ENCODE measurements at regions not wholly inside any gene's neighbourhood (a gene's known extent, or its start where the extent isn't known, plus 50 kb on each side); places are given as distances from the start of the nearest gene placed in this dataset.

GRCh38 chr7:33781167-33781566, 124.2 kb upstream of the BMPER start:
- Histone ChIP-seq H3K4me2 (ENCODE audit: low read length) (no peak overlapping the region), H4K20me1 (ENCODE audit: insufficient read depth, low read length) (no peaks in the 10 kb centered on the region), H2AFZ (ENCODE audit: low read depth, low read length) (no peak overlapping the region), H3K27ac (ENCODE audit: low read depth, low read length) (no peak overlapping the region), H3K4me1 (ENCODE audit: insufficient read depth, low read length) (no peaks in the 10 kb centered on the region), H3K9me3 (ENCODE audit: insufficient read depth, low read depth, low read length) (peaks cover 3% of the 10 kb centered on the region), H3K27me3 (ENCODE audit: insufficient read depth, low read length) (no peaks in the 10 kb centered on the region), H3K79me2 (ENCODE audit: insufficient read depth, low read length) (no peaks in the 10 kb centered on the region), H3K4me3 (ENCODE audit: insufficient read depth, low read depth, low read length) (no peak overlapping the region), H3K9ac (ENCODE audit: low read length) (no peak overlapping the region), H3K36me3 (ENCODE audit: insufficient read depth, low read length) (no peaks in the 10 kb centered on the region)
- Mint-ChIP-seq H3K36me3 (ENCODE audit: low read depth, unreplicated experiment) (peaks cover under 1% of the 10 kb centered on the region), H3K9me3 (ENCODE audit: unreplicated experiment) (peaks cover 2% of the 10 kb centered on the region), H3K4me3 (ENCODE audit: unreplicated experiment) (no peak overlapping the region), H3K4me1 (ENCODE audit: low read depth, unreplicated experiment) (no peaks in the 10 kb centered on the region), H3K27ac (ENCODE audit: unreplicated experiment) (no peak overlapping the region), H3K27me3 (ENCODE audit: low read depth, unreplicated experiment) (peaks cover 5% of the 10 kb centered on the region)
- TF ChIP-seq EZH2 (IDR thresholded peaks at IDR 0.05; ENCODE audit: insufficient read depth, low read length) (no peak), CTCF (IDR thresholded peaks at IDR 0.05; ENCODE audit: insufficient read depth, low read depth, low read length) (no peak)
- FAIRE-seq (no peak), DNase-seq (ENCODE audit: low read depth) (no peak)

GRCh38 chr7:33781796-33782195, 123.5 kb upstream of the BMPER start:
- Histone ChIP-seq H3K4me3 (ENCODE audit: insufficient read depth, low read depth, low read length) (no peak overlapping the region), H3K4me2 (ENCODE audit: low read length) (no peak overlapping the region), H3K27ac (ENCODE audit: low read depth, low read length) (no peak overlapping the region), H3K9ac (ENCODE audit: low read length) (no peak overlapping the region), H4K20me1 (ENCODE audit: insufficient read depth, low read length) (no peaks in the 10 kb centered on the region), H3K9me3 (ENCODE audit: insufficient read depth, low read depth, low read length) (peaks cover 3% of the 10 kb centered on the region), H3K27me3 (ENCODE audit: insufficient read depth, low read length) (no peaks in the 10 kb centered on the region), H3K4me1 (ENCODE audit: insufficient read depth, low read length) (no peaks in the 10 kb centered on the region), H2AFZ (ENCODE audit: low read depth, low read length) (no peak overlapping the region), H3K36me3 (ENCODE audit: insufficient read depth, low read length) (no peaks in the 10 kb centered on the region), H3K79me2 (ENCODE audit: insufficient read depth, low read length) (no peaks in the 10 kb centered on the region)
- no peak for TF ChIP-seq CTCF (IDR thresholded peaks at IDR 0.05; ENCODE audit: insufficient read depth, low read depth, low read length)
- no peak for TF ChIP-seq EZH2 (IDR thresholded peaks at IDR 0.05; ENCODE audit: insufficient read depth, low read length)
- H3K4me1 Mint-ChIP-seq (ENCODE audit: low read depth, unreplicated experiment) = no peaks in the 10 kb centered on the region
- DNase-seq (ENCODE audit: low read depth) (no peak), FAIRE-seq (no peak)
- no peak overlapping the region for H3K27ac Mint-ChIP-seq (ENCODE audit: unreplicated experiment)
- H3K36me3 Mint-ChIP-seq (ENCODE audit: low read depth, unreplicated experiment) = no peaks in the 10 kb centered on the region
- H3K27me3 Mint-ChIP-seq (ENCODE audit: low read depth, unreplicated experiment) = peaks cover 8% of the 10 kb centered on the region
- no peak overlapping the region for H3K4me3 Mint-ChIP-seq (ENCODE audit: unreplicated experiment)
- H3K9me3 Mint-ChIP-seq (ENCODE audit: unreplicated experiment) = peaks cover 4% of the 10 kb centered on the region

- Histone ChIP-seq H4K20me1 (ENCODE audit: insufficient read depth, low read length) (no peaks in the 10 kb centered on the region), H3K4me1 (ENCODE audit: insufficient read depth, low read length) (no peaks in the 10 kb centered on the region), H3K27me3 (ENCODE audit: insufficient read depth, low read length) (no peaks in the 10 kb centered on the region), H3K36me3 (ENCODE audit: insufficient read depth, low read length) (no peaks in the 10 kb centered on the region), H3K79me2 (ENCODE audit: insufficient read depth, low read length) (no peaks in the 10 kb centered on the region), H3K27ac (ENCODE audit: low read depth, low read length) (no peak overlapping the region), H3K9me3 (ENCODE audit: insufficient read depth, low read depth, low read length) (peaks cover 3% of the 10 kb centered on the region), H2AFZ (ENCODE audit: low read depth, low read length) (no peak overlapping the region), H3K9ac (ENCODE audit: low read length) (no peak overlapping the region), H3K4me3 (ENCODE audit: insufficient read depth, low read depth, low read length) (no peak overlapping the region), H3K4me2 (ENCODE audit: low read length) (no peak overlapping the region)
- TF ChIP-seq EZH2 (IDR thresholded peaks at IDR 0.05; ENCODE audit: insufficient read depth, low read length) (no peak), CTCF (IDR thresholded peaks at IDR 0.05; ENCODE audit: insufficient read depth, low read depth, low read length) (no peak)
- no peak for DNase-seq (ENCODE audit: low read depth)
- Mint-ChIP-seq H3K4me1 (ENCODE audit: low read depth, unreplicated experiment) (no peaks in the 10 kb centered on the region), H3K9me3 (ENCODE audit: unreplicated experiment) (peaks cover 2% of the 10 kb centered on the region), H3K36me3 (ENCODE audit: low read depth, unreplicated experiment) (no peaks in the 10 kb centered on the region), H3K4me3 (ENCODE audit: unreplicated experiment) (no peak overlapping the region), H3K27me3 (ENCODE audit: low read depth, unreplicated experiment) (peaks cover 8% of the 10 kb centered on the region), H3K27ac (ENCODE audit: unreplicated experiment) (no peak overlapping the region)
- FAIRE-seq = no peak
Observed at GRCh38 chr7:33784000-33784399, 121.3 kb upstream of the BMPER start.
